Memory B cell (primary cell): ENCODE measurements at regions not wholly inside any gene's neighbourhood (a gene's known extent, or its start where the extent isn't known, plus 50 kb on each side); places are given as distances from the start of the nearest gene placed in this dataset.
"Not testable (repeated sequence)": the region's sequence is repeated elsewhere in the genome, so short reads cannot be mapped to it uniquely, and the experiment has no call there.

Experiments
- ATAC-seq: fragments of 150-1000 bp; cut with Tn5 transposase; 2 replicates; pipeline ENCODE4 v1.10.0; 2021; ENCODE audit warnings: low read depth, mild to moderate bottlenecking, moderate library complexity
- DNase-seq, 2 donors: peaks; one replicate each; pipeline ENCODE4 v3.0.0; 2022; ENCODE audit warnings: low spot score in 2 of 2
- H3K27ac Mint-ChIP-seq: one replicate; pipeline ENCODE4 v1.8.0; 2022; ENCODE audit warnings: mild to moderate bottlenecking, moderate library complexity, mixed read lengths
- H3K27me3 Mint-ChIP-seq: one replicate; pipeline ENCODE4 v1.8.0; 2022; ENCODE audit warnings: mixed read lengths
- H3K36me3 Mint-ChIP-seq: one replicate; pipeline ENCODE4 v1.8.0; 2022; ENCODE audit warnings: mild to moderate bottlenecking, mixed read lengths
- H3K4me1 Mint-ChIP-seq: one replicate; pipeline ENCODE4 v1.8.0; 2022; ENCODE audit warnings: mixed read lengths
- H3K4me3 Mint-ChIP-seq: one replicate; pipeline ENCODE4 v1.8.0; 2022; ENCODE audit warnings: mild to moderate bottlenecking, moderate library complexity, mixed read lengths
- H3K9me3 Mint-ChIP-seq: one replicate; pipeline ENCODE4 v1.8.0; 2022; ENCODE audit warnings: mixed read lengths

GRCh38 chr4:157689476-157689875 lies 468.9 kb downstream of the GRIA2 start:
- Mint-ChIP-seq H3K9me3 (peaks cover 9% of the 10 kb centered on the region), H3K36me3 (no peaks in the 10 kb centered on the region), H3K27ac (no peak overlapping the region), H3K4me3 (no peak overlapping the region), H3K4me1 (no peaks in the 10 kb centered on the region), H3K27me3 (no peaks in the 10 kb centered on the region)
- DNase-seq (no peak), ATAC-seq (no peak)

GRCh38 chr4:157687971-157688370 lies 467.4 kb downstream of the GRIA2 start:
- Mint-ChIP-seq H3K4me1 (no peaks in the 10 kb centered on the region), H3K27ac (no peak overlapping the region), H3K27me3 (no peaks in the 10 kb centered on the region), H3K36me3 (no peaks in the 10 kb centered on the region), H3K9me3 (peaks cover 8% of the 10 kb centered on the region), H3K4me3 (no peak overlapping the region)
- DNase-seq: no peak
- no peak for ATAC-seq

GRCh38 chr4:157679326-157679725 lies 458.8 kb downstream of the GRIA2 start:
- not testable (repeated sequence) for ATAC-seq, H3K36me3 Mint-ChIP-seq, H3K27ac Mint-ChIP-seq, H3K4me3 Mint-ChIP-seq, H3K4me1 Mint-ChIP-seq, DNase-seq, H3K27me3 Mint-ChIP-seq
- H3K9me3 Mint-ChIP-seq: peaks cover 11% of the 10 kb centered on the region

- Mint-ChIP-seq H3K9me3 (peaks cover 10% of the 10 kb centered on the region), H3K27ac (no peak overlapping the region), H3K4me1 (no peaks in the 10 kb centered on the region), H3K27me3 (no peaks in the 10 kb centered on the region), H3K4me3 (no peak overlapping the region), H3K36me3 (no peaks in the 10 kb centered on the region)
- DNase-seq (no peak), ATAC-seq (no peak)
Observed at GRCh38 chr4:157678478-157678877, 457.9 kb downstream of the GRIA2 start.

GRCh38 chr4:157674699-157675098 lies 454.2 kb downstream of the GRIA2 start:
- no peaks in the 10 kb centered on the region for H3K27me3 Mint-ChIP-seq
- ATAC-seq (no peak), DNase-seq (no peak)
- no peak overlapping the region for H3K27ac Mint-ChIP-seq
- H3K4me3 Mint-ChIP-seq: no peak overlapping the region
- no peaks in the 10 kb centered on the region for H3K36me3 Mint-ChIP-seq
- peaks cover 10% of the 10 kb centered on the region for H3K9me3 Mint-ChIP-seq
- H3K4me1 Mint-ChIP-seq: no peaks in the 10 kb centered on the region

GRCh38 chr4:157667836-157668235 lies 447.3 kb downstream of the GRIA2 start:
- ATAC-seq: no peak
- Mint-ChIP-seq H3K9me3 (peaks cover 8% of the 10 kb centered on the region), H3K27ac (no peak overlapping the region), H3K27me3 (no peaks in the 10 kb centered on the region), H3K36me3 (no peaks in the 10 kb centered on the region), H3K4me3 (no peak overlapping the region), H3K4me1 (no peaks in the 10 kb centered on the region)
- no peak for DNase-seq

GRCh38 chr4:157664726-157665125 lies 444.2 kb downstream of the GRIA2 start:
- ATAC-seq (no peak), DNase-seq (no peak)
- Mint-ChIP-seq H3K36me3 (no peaks in the 10 kb centered on the region), H3K27ac (no peak overlapping the region), H3K27me3 (no peaks in the 10 kb centered on the region), H3K4me3 (no peak overlapping the region), H3K4me1 (no peaks in the 10 kb centered on the region), H3K9me3 (peaks cover 6% of the 10 kb centered on the region)

- Mint-ChIP-seq H3K9me3 (peaks cover 1% of the 10 kb centered on the region), H3K36me3 (no peaks in the 10 kb centered on the region), H3K4me1 (no peaks in the 10 kb centered on the region), H3K4me3 (no peak overlapping the region), H3K27me3 (no peaks in the 10 kb centered on the region), H3K27ac (no peak overlapping the region)
- ATAC-seq (no peak), DNase-seq (no peak)
Observed at GRCh38 chr4:157655096-157655809, 434.7 kb downstream of the GRIA2 start.

- Mint-ChIP-seq H3K27ac (no peak overlapping the region), H3K27me3 (no peaks in the 10 kb centered on the region), H3K4me3 (no peak overlapping the region), H3K9me3 (peaks cover 7% of the 10 kb centered on the region), H3K36me3 (no peaks in the 10 kb centered on the region), H3K4me1 (no peaks in the 10 kb centered on the region)
- DNase-seq (no peak), ATAC-seq (no peak)
Observed at GRCh38 chr4:157643257-157643656, 422.7 kb downstream of the GRIA2 start.

GRCh38 chr4:157634057-157634456 lies 413.5 kb downstream of the GRIA2 start:
- ATAC-seq (no peak), DNase-seq (no peak)
- H3K36me3 Mint-ChIP-seq: no peaks in the 10 kb centered on the region
- peaks cover 4% of the 10 kb centered on the region for H3K9me3 Mint-ChIP-seq
- no peaks in the 10 kb centered on the region for H3K27me3 Mint-ChIP-seq
- no peaks in the 10 kb centered on the region for H3K4me1 Mint-ChIP-seq
- H3K4me3 Mint-ChIP-seq: no peak overlapping the region
- H3K27ac Mint-ChIP-seq: no peak overlapping the region

- Mint-ChIP-seq H3K9me3 (peaks cover 1% of the 10 kb centered on the region), H3K27ac (no peak overlapping the region), H3K4me1 (no peaks in the 10 kb centered on the region), H3K4me3 (no peak overlapping the region), H3K27me3 (no peaks in the 10 kb centered on the region), H3K36me3 (no peaks in the 10 kb centered on the region)
- ATAC-seq (no peak), DNase-seq (no peak)
Observed at GRCh38 chr4:157616741-157617472, 396.4 kb downstream of the GRIA2 start.

- H3K27me3 Mint-ChIP-seq: no peaks in the 10 kb centered on the region
- no peaks in the 10 kb centered on the region for H3K4me1 Mint-ChIP-seq
Observed at GRCh38 chr4:157607996-157608395, 387.5 kb downstream of the GRIA2 start.

GRCh38 chr4:157600583-157600982 lies 380.1 kb downstream of the GRIA2 start:
- H3K27ac Mint-ChIP-seq: no peak overlapping the region

More at GRCh38 chr4:157607996-157608395, 387.5 kb downstream of the GRIA2 start:
- Mint-ChIP-seq H3K36me3 (no peaks in the 10 kb centered on the region), H3K4me3 (no peak overlapping the region), H3K27ac (no peak overlapping the region), H3K9me3 (peaks cover 5% of the 10 kb centered on the region)
- ATAC-seq (no peak), DNase-seq (no peak)

GRCh38 chr4:157591245-157591644 lies 370.7 kb downstream of the GRIA2 start:
- no peak overlapping the region for H3K4me3 Mint-ChIP-seq
- no peaks in the 10 kb centered on the region for H3K27me3 Mint-ChIP-seq
- peaks cover 3% of the 10 kb centered on the region for H3K9me3 Mint-ChIP-seq
- no peak overlapping the region for H3K27ac Mint-ChIP-seq
- ATAC-seq (no peak), DNase-seq (no peak)
- H3K4me1 Mint-ChIP-seq: no peaks in the 10 kb centered on the region
- no peaks in the 10 kb centered on the region for H3K36me3 Mint-ChIP-seq

More at GRCh38 chr4:157600583-157600982, 380.1 kb downstream of the GRIA2 start:
- Mint-ChIP-seq H3K9me3 (peaks cover 2% of the 10 kb centered on the region), H3K36me3 (no peaks in the 10 kb centered on the region), H3K27me3 (no peaks in the 10 kb centered on the region), H3K4me1 (no peaks in the 10 kb centered on the region), H3K4me3 (no peak overlapping the region)
- ATAC-seq (no peak), DNase-seq (no peak)

GRCh38 chr4:157590679-157591078 lies 370.2 kb downstream of the GRIA2 start:
- Mint-ChIP-seq H3K9me3 (peaks cover 3% of the 10 kb centered on the region), H3K27me3 (no peaks in the 10 kb centered on the region), H3K27ac (no peak overlapping the region), H3K36me3 (no peaks in the 10 kb centered on the region), H3K4me3 (no peak overlapping the region), H3K4me1 (no peaks in the 10 kb centered on the region)
- ATAC-seq (no peak), DNase-seq (no peak)
